ENCODE measurements at regions not wholly inside any gene's neighbourhood (a gene's known extent, or its start where the extent isn't known, plus 50 kb on each side); places are given as distances from the start of the nearest gene placed in this dataset.

GRCh38 chr6:24987446-24988115 lies 51.8 kb upstream of the RIPOR2 start:
- no peak for DNase-seq (ENCODE audit: low spot score)
- in situ Hi-C loops (cut with MboI; ENCODE audit: low sequenced_read_pairs, unreplicated experiment) = no loop called here
- no peak for TF ChIP-seq CTCF (IDR thresholded peaks at IDR 0.05; ENCODE audit: borderline replicate concordance, control extremely low read depth, extremely low read depth, insufficient read depth, missing control alignments)

- no peak for TF ChIP-seq CTCF (IDR thresholded peaks at IDR 0.05; ENCODE audit: borderline replicate concordance, control extremely low read depth, extremely low read depth, insufficient read depth, missing control alignments)
- DNase-seq (ENCODE audit: low spot score) = no peak
- in situ Hi-C loops (cut with MboI; ENCODE audit: low sequenced_read_pairs, unreplicated experiment) = no loop called here
Measured at GRCh38 chr6:24988562-24988961, 52.8 kb upstream of the RIPOR2 start.

- in situ Hi-C loops (cut with MboI; ENCODE audit: low sequenced_read_pairs, unreplicated experiment) = no loop called here
- no peak for DNase-seq (ENCODE audit: low spot score)
- no peak for TF ChIP-seq CTCF (IDR thresholded peaks at IDR 0.05; ENCODE audit: borderline replicate concordance, control extremely low read depth, extremely low read depth, insufficient read depth, missing control alignments)
Measured at GRCh38 chr6:24990236-24990845, 54.6 kb upstream of the RIPOR2 start.

- no peak for DNase-seq (ENCODE audit: low spot score)
- TF ChIP-seq CTCF (IDR thresholded peaks at IDR 0.05; ENCODE audit: borderline replicate concordance, control extremely low read depth, extremely low read depth, insufficient read depth, missing control alignments) = no peak
- in situ Hi-C loops (cut with MboI; ENCODE audit: low sequenced_read_pairs, unreplicated experiment) = no loop called here
Measured at GRCh38 chr6:24990944-24991809, 55.4 kb upstream of the RIPOR2 start.

- DNase-seq (ENCODE audit: low spot score) = peak; percentile 64
- in situ Hi-C loops (cut with MboI; ENCODE audit: low sequenced_read_pairs, unreplicated experiment) = no loop called here
- peak; percentile 61 for TF ChIP-seq CTCF (IDR thresholded peaks at IDR 0.05; ENCODE audit: borderline replicate concordance, control extremely low read depth, extremely low read depth, insufficient read depth, missing control alignments)
Measured at GRCh38 chr6:24991810-24992467, 56.2 kb upstream of the RIPOR2 start.

GRCh38 chr6:24994812-24995211 lies 59.1 kb upstream of the RIPOR2 start:
- in situ Hi-C loops (cut with MboI; ENCODE audit: low sequenced_read_pairs, unreplicated experiment) = no loop called here
- TF ChIP-seq CTCF (IDR thresholded peaks at IDR 0.05; ENCODE audit: borderline replicate concordance, control extremely low read depth, extremely low read depth, insufficient read depth, missing control alignments) = no peak
- no peak for DNase-seq (ENCODE audit: low spot score)
